ENCODE measurements at regions not wholly inside any gene's neighbourhood (a gene's known extent, or its start where the extent isn't known, plus 50 kb on each side); places are given as distances from the start of the nearest gene placed in this dataset.

DNA sequence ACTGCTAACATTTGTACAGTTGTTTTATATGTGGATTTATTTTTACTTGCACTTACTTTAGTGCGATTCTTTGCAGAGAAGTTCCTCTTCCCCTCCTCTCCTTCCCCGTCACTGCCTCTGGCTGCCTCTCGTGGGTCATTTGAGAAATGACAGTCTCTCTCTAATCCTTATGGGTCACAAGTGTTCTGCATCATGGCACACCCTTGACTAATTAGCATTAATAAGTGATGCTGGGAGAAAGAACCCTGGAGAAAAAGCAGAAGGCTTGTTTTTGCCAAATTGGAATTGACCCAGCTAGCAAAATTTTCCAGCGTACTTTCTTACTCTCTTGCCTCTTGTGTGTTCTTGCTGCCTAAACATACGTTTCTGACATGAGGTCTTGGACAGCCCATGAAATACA is 301.2 kb downstream of the DUSP10 start:
- no peaks in the 10 kb centered on the region for H3K9me3 ChIP-seq (ENCODE audit: control insufficient read depth, insufficient read depth, low read length)
- H3K27me3 ChIP-seq (ENCODE audit: control insufficient read depth, insufficient read depth, low read length), result no peaks in the 10 kb centered on the region
- H3K4me3 ChIP-seq (ENCODE audit: low read depth, low read length), result no peak overlapping the region
- H3K4me1 ChIP-seq (ENCODE audit: control insufficient read depth, insufficient read depth, low read length), result no peaks in the 10 kb centered on the region
- H3K36me3 ChIP-seq (ENCODE audit: control insufficient read depth, insufficient read depth, low read length), result no peaks in the 10 kb centered on the region
- no peak overlapping the region for H3K9ac ChIP-seq (ENCODE audit: low read depth, low read length)

DNA sequence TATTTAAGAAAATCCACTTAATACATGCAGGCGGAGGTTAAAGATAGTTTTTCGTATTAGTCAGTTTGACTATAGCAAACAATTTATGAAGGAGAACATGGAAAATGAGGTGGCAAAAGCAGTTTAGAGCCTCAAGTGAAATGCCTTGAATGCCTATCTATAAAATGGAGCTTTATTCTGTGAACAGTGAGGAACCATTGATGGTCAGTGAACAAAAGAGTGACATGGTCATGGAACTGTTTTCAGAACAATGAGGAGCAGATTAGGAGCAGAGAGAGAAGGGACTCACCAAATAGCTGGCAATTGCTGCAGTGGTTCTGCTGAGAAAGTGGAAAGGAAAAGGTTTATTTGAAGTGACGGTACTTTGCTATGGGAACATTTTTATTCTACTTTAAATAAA is 299.8 kb downstream of the DUSP10 start:
- Histone ChIP-seq H3K36me3 (ENCODE audit: control insufficient read depth, insufficient read depth, low read length) (no peaks in the 10 kb centered on the region), H3K4me1 (ENCODE audit: control insufficient read depth, insufficient read depth, low read length) (no peaks in the 10 kb centered on the region), H3K27me3 (ENCODE audit: control insufficient read depth, insufficient read depth, low read length) (no peaks in the 10 kb centered on the region), H3K9ac (ENCODE audit: low read depth, low read length) (no peak overlapping the region), H3K4me3 (ENCODE audit: low read depth, low read length) (no peak overlapping the region), H3K9me3 (ENCODE audit: control insufficient read depth, insufficient read depth, low read length) (no peaks in the 10 kb centered on the region)

DNA sequence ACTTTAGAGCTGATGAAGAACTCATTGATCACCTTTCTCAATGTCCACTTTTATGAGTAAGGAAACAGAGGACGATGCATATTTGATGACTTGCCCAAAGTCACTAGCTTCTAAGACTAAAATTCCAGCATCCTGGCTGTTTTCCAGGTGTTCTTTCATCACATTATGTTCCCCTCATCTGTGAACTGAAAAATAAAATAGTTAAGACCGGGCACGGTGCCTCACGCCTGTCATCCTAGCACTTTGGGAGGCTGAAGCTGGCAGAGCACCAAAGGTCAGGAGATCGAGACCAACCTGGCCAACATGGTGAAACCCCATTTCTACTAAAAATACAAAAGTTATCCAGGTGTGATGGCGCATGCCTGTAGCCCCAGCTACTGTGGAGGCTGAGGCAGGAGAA is 297.5 kb downstream of the DUSP10 start:
- Histone ChIP-seq H3K27me3 (ENCODE audit: control insufficient read depth, insufficient read depth, low read length) (no peaks in the 10 kb centered on the region), H3K9ac (ENCODE audit: low read depth, low read length) (no peak overlapping the region), H3K9me3 (ENCODE audit: control insufficient read depth, insufficient read depth, low read length) (no peaks in the 10 kb centered on the region), H3K4me3 (ENCODE audit: low read depth, low read length) (no peak overlapping the region), H3K4me1 (ENCODE audit: control insufficient read depth, insufficient read depth, low read length) (no peaks in the 10 kb centered on the region), H3K36me3 (ENCODE audit: control insufficient read depth, insufficient read depth, low read length) (no peaks in the 10 kb centered on the region)

DNA sequence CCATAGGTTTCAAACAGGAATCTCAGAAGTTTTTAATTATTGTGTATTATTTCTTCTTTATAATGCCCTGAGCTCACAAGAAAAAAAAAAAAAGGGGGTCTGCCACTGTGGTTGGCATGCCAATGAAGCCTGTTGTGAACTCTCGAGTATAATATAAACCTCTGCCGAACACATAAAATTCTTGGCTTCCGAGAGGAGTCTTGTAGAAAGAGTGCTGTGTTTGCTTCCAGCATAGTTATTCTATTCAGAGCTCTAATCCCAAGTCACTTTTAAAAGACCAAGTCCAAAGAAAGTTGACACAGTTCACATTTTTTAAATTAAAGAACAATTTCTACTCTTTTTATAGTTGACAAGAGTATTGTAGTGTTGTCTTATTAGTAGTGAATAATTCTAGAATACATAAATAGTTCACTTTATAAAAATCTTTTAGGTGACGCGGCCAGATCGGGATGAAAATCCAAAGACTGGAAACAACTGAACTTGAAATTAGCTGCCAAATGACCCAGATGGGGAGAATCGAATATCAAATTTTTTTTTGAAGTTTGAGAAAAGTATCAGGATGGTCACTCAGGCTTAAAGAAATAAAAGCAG is 293.2 kb downstream of the DUSP10 start:
- Histone ChIP-seq H3K36me3 (ENCODE audit: control insufficient read depth, insufficient read depth, low read length) (no peaks in the 10 kb centered on the region), H3K9me3 (ENCODE audit: control insufficient read depth, insufficient read depth, low read length) (no peaks in the 10 kb centered on the region), H3K4me3 (ENCODE audit: low read depth, low read length) (no peak overlapping the region), H3K4me1 (ENCODE audit: control insufficient read depth, insufficient read depth, low read length) (no peaks in the 10 kb centered on the region), H3K9ac (ENCODE audit: low read depth, low read length) (no peak overlapping the region), H3K27me3 (ENCODE audit: control insufficient read depth, insufficient read depth, low read length) (no peaks in the 10 kb centered on the region)

DNA sequence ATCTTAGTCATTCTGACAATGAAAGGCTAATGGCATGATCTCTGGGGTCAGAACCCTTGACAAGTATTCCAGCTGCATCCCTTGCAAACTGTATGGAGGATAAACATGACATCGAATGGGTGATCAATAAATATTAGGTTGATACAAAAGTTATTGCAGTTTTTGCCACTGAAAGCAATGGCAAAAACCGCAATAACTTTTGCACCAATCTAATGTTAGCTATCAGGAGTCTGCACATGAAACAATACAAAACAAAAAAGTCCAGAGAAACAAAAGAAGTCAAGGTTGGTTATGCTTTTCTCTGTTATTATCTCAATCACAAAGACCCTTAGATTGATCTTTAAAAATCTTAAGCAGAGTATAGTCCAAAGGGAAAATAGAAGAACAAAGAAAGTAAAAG is 292.7 kb downstream of the DUSP10 start:
- H3K27me3 ChIP-seq (ENCODE audit: control insufficient read depth, insufficient read depth, low read length), result no peaks in the 10 kb centered on the region
- H3K9ac ChIP-seq (ENCODE audit: low read depth, low read length), result no peak overlapping the region
- no peaks in the 10 kb centered on the region for H3K4me1 ChIP-seq (ENCODE audit: control insufficient read depth, insufficient read depth, low read length)
- H3K9me3 ChIP-seq (ENCODE audit: control insufficient read depth, insufficient read depth, low read length), result no peaks in the 10 kb centered on the region
- no peak overlapping the region for H3K4me3 ChIP-seq (ENCODE audit: low read depth, low read length)
- no peaks in the 10 kb centered on the region for H3K36me3 ChIP-seq (ENCODE audit: control insufficient read depth, insufficient read depth, low read length)

DNA sequence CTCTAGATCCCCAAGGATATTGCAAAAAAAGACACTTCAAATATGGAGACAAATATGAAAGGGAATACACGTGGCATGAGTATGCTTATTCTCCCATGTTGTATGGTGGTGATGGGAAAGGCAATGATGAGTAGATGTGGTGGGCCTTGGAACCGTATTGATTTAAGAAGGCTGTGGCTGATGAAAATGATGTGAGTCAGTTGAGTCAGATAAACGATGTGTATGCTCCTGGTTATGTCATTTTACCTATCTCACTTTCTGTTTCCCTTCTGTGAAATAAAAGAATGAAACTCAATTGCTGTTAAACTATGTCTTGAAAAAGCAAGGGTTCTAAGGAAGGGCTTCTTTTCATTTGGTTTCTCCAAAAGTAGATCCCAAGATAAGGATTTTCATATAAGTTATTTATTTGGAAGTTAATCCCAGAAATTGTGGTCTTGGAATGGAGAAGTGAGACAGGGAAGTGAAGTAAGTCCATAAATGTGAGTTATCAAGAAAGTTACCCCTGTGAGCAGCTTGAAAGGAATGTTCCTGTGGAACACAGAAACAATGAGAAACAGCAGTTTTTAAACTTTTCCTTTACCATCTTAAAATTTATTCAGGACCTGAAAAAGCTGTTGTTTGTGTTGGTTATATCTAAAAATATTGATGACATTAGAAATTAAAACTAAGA is 292.0 kb downstream of the DUSP10 start:
- H3K9me3 ChIP-seq (ENCODE audit: control insufficient read depth, insufficient read depth, low read length), result no peaks in the 10 kb centered on the region
- no peak overlapping the region for H3K9ac ChIP-seq (ENCODE audit: low read depth, low read length)
- no peak overlapping the region for H3K4me3 ChIP-seq (ENCODE audit: low read depth, low read length)
- H3K27me3 ChIP-seq (ENCODE audit: control insufficient read depth, insufficient read depth, low read length), result no peaks in the 10 kb centered on the region
- H3K36me3 ChIP-seq (ENCODE audit: control insufficient read depth, insufficient read depth, low read length), result no peaks in the 10 kb centered on the region
- no peaks in the 10 kb centered on the region for H3K4me1 ChIP-seq (ENCODE audit: control insufficient read depth, insufficient read depth, low read length)

DNA sequence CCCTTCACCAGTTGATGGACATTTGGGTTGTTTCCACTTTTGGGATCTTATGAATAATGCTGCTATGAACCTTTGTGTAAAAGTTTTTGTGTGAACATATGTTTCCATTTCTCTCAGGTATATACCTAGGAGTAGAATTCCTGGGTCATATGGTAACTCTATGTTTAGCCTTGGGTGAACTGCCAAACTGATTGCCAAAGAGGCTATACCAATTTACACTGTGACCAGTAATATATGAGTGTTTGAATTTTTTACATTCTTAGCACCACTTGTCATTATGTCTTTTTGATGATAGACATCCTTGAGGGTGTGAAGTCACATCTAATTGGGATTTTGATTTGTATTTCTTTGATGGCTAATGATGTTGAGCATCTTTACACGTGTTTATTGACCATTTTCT is 290.1 kb downstream of the DUSP10 start:
- no peak overlapping the region for H3K4me3 ChIP-seq (ENCODE audit: low read depth, low read length)
- H3K4me1 ChIP-seq (ENCODE audit: control insufficient read depth, insufficient read depth, low read length), result no peaks in the 10 kb centered on the region
- H3K27me3 ChIP-seq (ENCODE audit: control insufficient read depth, insufficient read depth, low read length), result no peaks in the 10 kb centered on the region
- H3K36me3 ChIP-seq (ENCODE audit: control insufficient read depth, insufficient read depth, low read length), result no peaks in the 10 kb centered on the region
- H3K9ac ChIP-seq (ENCODE audit: low read depth, low read length), result no peak overlapping the region
- no peaks in the 10 kb centered on the region for H3K9me3 ChIP-seq (ENCODE audit: control insufficient read depth, insufficient read depth, low read length)

DNA sequence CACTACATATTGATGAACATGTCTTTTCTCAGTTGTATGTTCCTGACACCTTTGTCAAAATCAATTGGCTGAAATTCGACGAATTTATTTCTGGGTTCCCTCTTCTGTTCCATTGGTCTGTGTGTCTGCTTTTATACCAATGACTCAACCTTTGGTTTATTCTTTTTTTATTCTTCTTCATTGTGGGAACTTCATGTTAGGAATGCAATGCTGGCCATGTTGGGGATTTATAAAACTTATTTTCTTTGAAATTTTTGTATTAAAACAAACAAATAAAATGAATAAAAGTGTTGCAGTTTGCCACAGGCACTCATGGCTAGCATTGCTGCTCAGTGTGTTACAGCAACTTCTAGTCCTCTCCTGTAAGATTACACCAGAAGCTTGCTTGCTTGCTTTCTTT is 287.8 kb downstream of the DUSP10 start:
- no peaks in the 10 kb centered on the region for H3K27me3 ChIP-seq (ENCODE audit: control insufficient read depth, insufficient read depth, low read length)
- no peaks in the 10 kb centered on the region for H3K9me3 ChIP-seq (ENCODE audit: control insufficient read depth, insufficient read depth, low read length)
- no peak overlapping the region for H3K9ac ChIP-seq (ENCODE audit: low read depth, low read length)
- H3K4me3 ChIP-seq (ENCODE audit: low read depth, low read length), result no peak overlapping the region
- no peaks in the 10 kb centered on the region for H3K36me3 ChIP-seq (ENCODE audit: control insufficient read depth, insufficient read depth, low read length)
- H3K4me1 ChIP-seq (ENCODE audit: control insufficient read depth, insufficient read depth, low read length), result no peaks in the 10 kb centered on the region

DNA sequence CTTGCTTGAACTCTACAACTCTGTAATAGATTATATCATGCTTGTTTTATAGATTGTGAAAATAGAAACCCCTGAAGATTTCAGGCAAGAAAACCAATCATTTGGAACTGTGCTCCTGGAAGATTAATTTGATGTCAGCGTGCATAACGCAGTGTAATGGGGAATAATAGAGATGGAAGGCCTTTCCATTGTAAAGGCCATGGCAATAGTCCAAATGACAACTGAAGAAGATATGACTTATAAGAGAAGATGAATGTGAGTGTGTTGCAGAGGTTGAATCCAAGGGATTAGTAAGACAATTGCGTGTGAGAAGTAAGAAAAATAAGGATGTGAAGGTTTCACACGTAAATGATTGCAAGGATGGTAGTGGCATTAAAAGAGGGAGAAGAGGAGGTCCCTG is 285.0 kb downstream of the DUSP10 start:
- Histone ChIP-seq H3K27me3 (ENCODE audit: control insufficient read depth, insufficient read depth, low read length) (no peaks in the 10 kb centered on the region), H3K9me3 (ENCODE audit: control insufficient read depth, insufficient read depth, low read length) (no peaks in the 10 kb centered on the region), H3K4me3 (ENCODE audit: low read depth, low read length) (no peak overlapping the region), H3K4me1 (ENCODE audit: control insufficient read depth, insufficient read depth, low read length) (no peaks in the 10 kb centered on the region), H3K9ac (ENCODE audit: low read depth, low read length) (no peak overlapping the region), H3K36me3 (ENCODE audit: control insufficient read depth, insufficient read depth, low read length) (no peaks in the 10 kb centered on the region)

DNA sequence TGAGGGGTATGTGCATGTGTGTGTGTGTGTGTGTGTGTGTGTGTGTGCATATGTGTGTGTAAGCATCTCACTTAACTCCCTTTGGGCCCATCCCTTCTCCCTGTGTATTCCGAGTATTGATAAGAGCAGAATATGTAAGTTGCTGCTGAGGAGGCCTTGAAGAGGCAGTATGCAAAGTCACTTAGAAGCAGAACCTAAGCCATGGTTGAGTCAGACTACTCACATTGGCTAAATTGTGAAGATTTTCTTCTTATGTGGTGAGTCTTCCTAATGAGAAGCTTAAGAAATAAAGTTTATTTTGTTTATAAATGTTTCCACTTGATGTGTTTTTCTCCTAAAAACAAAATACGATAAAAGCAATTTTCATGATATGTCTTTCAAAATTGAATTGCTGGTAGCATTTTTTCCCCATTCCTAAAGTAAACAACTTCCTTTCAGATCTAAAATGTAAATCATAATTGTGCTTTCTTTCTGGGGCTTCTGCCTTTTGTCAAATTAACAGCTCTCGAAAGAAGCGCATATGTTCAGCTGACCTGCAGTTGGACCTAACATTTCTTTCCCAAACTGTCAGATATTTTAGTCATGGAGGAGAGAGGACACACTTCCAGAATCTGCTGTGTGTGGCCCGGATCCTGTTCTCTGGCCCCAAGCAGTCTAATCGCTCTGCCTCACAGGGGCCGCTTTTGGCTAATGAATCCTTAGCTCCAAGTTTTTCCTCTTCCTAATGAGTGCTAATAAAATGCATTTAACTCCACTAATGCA is 284.0 kb downstream of the DUSP10 start:
- Histone ChIP-seq H3K27me3 (ENCODE audit: control insufficient read depth, insufficient read depth, low read length) (no peaks in the 10 kb centered on the region), H3K9me3 (ENCODE audit: control insufficient read depth, insufficient read depth, low read length) (no peaks in the 10 kb centered on the region), H3K4me1 (ENCODE audit: control insufficient read depth, insufficient read depth, low read length) (no peaks in the 10 kb centered on the region), H3K9ac (ENCODE audit: low read depth, low read length) (no peak overlapping the region), H3K36me3 (ENCODE audit: control insufficient read depth, insufficient read depth, low read length) (no peaks in the 10 kb centered on the region), H3K4me3 (ENCODE audit: low read depth, low read length) (no peak overlapping the region)

DNA sequence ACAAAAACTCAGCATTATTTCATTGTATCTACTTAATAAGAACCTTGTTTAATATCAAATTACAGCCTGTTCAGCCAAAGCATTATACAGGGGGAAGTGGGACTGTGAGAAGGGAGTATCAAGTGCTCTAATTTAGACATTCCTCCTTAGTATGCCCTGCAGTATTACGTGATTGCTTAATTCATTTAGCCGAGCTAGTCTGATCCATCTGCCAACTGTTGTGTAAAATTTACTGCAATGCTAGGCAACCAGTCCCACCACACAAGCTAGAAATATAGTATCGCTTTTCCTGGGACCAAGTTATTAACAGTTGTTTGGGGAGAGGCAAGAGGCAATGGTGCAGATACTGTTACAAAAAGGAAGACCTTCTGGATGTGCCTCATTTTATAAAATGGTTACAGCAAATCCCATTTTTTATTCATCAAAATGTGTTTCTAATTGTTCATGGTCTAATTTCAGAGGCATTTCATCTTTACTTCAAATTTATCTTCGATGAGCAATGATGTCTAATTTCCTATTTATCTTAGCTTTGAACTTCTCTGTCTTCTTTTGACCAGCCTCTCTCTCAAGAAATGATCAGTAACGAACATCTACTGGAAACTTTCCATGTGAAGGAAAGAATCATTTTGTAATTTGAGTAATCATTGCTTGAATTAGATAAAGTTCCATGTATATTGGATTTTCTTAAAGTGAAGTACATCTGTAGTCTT is 283.3 kb downstream of the DUSP10 start:
- no peaks in the 10 kb centered on the region for H3K4me1 ChIP-seq (ENCODE audit: control insufficient read depth, insufficient read depth, low read length)
- no peak overlapping the region for H3K9ac ChIP-seq (ENCODE audit: low read depth, low read length)
- no peaks in the 10 kb centered on the region for H3K36me3 ChIP-seq (ENCODE audit: control insufficient read depth, insufficient read depth, low read length)
- H3K27me3 ChIP-seq (ENCODE audit: control insufficient read depth, insufficient read depth, low read length), result no peaks in the 10 kb centered on the region
- no peak overlapping the region for H3K4me3 ChIP-seq (ENCODE audit: low read depth, low read length)
- H3K9me3 ChIP-seq (ENCODE audit: control insufficient read depth, insufficient read depth, low read length), result no peaks in the 10 kb centered on the region
